Activated CD4-positive, alpha-beta T cell treated with anti-CD3 and anti-CD28 coated beads, Interleukin-2, amount 50 U/mL, for 16 hours (primary cell): ENCODE measurements at regions not wholly inside any gene's neighbourhood (a gene's known extent, or its start where the extent isn't known, plus 50 kb on each side); places are given as distances from the start of the nearest gene placed in this dataset.

ENCODE experiments used
- DNase-seq: peaks from one replicate; pipeline ENCODE4 v3.0.0-alpha.2; 2020

DNA sequence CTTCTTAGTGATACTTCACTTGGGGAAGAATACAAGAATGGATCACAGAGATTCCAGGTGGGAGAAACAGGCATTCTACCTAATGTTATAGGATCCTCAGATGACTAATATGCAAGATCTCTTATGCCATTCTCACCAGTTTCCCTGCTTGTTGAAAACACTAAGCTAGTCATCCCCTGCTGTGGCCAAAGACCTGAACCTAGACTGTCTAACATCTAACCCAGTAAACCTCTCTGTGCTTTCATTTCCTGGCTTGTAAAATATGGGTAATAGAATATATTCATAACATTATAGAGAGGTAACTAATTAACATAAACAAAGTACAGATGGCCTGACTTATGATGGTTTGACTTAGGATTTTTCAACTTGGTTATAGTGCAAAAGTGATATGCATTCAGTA, 776.3 kb downstream of the TUSC7 start:
- DNase-seq = no peak

DNA sequence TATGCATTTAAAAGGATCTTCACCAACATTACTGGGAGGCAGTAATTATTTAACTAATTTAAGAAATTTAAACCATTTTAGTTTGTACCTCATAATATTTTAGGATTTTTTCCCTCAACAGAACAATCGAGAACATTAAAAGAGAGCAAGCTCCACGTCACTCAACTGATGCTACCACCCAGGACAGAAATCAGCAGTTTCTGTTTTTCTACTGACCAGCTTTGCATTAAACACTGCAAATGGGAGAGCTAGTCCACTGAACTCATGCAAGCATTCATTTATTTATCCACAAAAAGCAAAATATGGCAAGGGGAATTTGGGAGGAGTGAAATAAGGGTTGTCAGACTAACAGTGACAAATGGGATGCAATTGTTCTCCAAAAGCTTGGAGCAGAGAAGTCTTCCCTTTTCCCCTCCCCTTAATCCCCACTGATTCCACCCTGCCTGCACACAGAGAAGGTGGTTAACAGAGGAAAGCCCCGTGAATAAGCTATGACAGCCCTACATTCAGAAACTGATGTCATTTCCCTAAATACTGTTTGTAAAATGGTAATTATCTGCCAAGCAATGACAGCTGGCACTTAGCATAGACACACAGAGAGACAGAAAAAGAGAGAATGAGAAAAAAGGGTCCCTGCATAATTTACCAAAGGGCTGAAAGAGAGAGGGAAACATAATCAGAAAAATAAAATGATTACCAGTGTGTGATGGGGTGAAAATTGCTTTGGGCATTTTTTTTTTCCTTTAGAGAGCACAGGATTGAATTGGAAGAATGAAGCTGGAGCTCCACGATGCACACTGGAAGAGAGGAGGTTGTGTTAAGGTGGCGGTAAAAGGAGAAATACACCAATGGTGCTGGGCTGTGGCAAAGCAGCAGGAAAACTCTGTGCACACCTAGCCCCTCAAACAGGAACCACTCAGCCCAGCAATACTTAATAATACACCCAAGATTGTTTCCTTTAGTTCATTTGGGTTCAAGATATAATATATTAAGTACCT, 777.4 kb downstream of the TUSC7 start:
- DNase-seq = no peak

DNA sequence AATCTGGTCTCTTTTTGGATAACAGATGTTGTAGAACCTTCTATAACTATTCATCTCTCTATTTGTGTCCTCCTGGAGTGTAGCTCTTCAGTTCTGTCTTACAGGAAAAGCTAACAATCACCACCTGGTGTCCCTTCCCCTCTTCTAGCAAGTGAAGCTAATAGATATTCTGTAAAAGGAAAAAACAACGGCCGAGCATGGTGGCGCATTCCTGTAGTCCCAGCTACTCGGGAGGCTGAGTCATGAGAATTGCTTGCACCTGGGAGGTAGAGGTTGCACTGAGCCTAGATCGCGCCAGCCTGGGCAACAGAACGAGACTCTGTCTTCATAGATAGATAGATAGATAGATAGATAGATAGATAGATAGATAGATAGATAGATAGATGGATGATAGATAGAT, 779.4 kb downstream of the TUSC7 start:
- DNase-seq = no peak

DNA sequence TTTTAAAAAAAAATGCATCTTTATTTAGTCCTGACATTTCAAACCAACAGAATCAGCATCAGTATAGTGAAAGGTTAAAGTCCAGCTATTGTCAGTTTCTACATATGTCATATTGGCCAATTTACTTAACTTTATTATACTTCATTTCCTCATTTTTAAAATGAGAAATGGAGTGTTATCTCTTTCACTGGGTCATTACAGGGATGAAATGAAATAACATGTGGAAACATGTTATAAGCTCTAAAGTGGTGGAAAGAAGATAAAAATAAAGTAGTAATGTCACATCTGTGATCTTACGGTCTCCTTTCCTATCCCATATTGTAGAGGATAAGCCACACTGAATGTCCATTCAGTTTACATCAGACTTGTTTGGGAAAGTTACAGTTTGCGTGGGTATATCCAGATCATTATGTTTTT, 780.1 kb downstream of the TUSC7 start:
- no peak for DNase-seq

DNA sequence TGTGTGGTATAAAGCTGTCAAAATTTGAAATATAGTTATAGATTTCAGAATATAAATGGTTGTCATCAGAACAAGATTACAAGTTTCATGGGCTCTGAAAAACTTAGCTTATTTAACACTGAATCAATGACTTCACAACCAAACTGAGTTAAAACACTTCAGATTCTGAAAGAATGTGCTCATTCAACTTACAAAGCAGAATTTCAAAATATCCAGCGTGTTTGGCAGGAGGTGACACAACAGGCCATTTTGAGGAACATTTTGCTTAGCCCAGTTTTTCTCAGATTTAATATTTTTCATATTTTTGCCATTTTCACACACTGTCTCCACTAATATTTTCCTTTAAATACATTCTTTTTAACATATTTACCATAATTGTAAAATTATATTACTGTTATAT, 781.1 kb downstream of the TUSC7 start:
- DNase-seq = no peak

DNA sequence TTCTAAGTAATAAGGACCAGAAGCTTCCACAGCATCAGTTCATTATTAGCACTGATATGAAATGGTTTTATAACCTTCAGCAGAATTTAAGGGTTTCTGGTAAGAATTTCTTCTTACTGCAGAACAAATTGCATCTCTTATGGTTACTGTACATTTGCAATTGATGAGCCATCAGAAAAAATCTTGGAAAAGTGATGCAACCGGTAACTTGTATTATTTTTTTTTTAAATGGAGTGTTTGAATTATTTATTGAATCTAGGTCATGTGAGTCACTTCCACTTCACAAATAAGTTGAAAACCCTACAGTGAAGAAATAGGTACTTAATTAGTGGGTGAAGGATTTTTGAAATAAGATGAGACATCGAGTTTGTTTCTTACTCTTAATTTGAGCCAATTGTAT, 786.0 kb downstream of the TUSC7 start:
- DNase-seq = no peak

DNA sequence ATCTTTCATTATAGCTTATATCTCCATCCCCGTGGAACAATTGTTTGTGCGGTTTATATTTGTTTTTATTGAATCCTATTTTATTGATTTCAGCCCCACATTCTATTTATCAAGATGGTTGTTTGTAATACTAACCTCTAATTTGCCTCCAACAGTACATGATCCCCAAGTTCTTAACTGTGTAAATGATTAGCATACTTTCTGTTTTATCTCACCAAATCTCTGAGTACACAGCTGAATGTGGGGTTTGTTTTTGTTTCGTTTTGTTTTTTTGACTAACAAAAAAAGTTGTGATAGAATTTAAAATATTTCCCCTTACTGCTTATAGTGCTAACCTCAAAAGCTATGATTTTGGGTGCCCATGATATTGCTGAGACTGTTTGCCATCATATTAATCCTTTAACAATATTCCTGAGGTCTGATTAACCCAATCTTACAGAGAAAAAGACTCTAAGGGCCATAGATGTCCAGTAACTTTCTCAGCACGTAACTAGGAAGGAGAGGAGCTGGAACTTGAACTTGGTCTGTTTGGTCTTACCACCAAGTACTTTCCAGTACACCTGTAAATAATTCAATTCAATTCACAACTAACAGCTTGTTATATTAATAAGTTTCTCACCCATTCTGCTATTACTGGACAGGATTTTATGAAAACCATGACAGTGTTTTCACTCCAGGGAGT, 789.8 kb downstream of the TUSC7 start:
- DNase-seq = no peak

DNA sequence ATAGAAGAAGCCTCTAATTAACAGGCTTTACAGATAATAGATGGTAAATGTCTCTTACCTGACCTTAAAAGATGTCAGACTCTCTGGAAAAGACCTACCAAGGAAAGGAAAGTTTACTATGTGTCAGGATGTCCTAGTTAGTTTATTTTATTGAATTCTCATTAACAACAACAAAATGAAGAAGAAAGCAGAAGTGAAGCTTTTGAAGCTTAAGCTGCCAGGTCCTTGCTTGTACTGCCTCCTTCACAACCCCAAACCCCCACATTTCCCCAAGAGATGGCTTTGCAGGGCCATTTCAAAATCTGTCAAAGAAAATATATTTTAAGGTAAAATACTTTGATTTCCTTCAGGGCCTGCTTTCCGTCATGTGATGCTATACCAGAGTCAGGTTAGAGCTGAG, 798.4 kb downstream of the TUSC7 start:
- no peak for DNase-seq

DNA sequence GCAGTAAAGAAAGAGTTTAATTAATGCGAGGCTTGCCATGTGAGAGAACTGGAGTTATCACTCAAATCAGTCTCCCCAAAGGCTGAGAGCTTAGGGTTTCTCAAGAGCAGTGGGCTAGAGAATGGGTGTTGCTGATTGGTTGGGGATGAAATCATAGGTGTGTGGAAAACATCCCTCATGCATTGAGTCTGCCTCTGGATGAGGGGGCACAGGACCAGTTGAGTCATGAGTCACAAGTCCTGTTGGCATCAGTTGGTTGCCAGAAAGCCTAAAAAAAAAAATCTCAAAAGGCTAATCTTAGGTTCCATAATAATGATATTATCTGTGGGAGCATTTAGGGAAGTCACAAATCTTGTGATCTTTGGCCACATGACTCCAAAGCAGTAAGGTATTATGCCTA, 800.3 kb downstream of the TUSC7 start:
- DNase-seq = no peak

DNA sequence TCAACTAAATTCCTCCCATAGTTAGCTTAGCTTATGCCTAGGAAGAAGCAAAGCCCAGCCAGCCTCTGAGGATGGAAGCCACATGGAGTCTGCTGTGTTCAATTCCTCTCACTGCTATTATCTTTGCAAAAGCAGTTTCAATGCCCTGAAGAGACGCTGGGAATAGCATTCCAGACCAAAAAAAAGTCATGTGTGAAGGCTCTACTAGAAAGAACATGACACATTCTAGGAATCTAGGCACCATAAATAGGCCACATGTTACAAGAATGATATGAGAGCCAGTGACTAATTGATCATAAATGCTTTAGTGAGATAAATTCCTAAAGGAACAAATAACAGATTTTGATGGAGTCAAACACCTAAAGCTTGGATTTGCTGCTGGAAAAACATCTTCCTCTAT, 800.8 kb downstream of the TUSC7 start:
- no peak for DNase-seq

DNA sequence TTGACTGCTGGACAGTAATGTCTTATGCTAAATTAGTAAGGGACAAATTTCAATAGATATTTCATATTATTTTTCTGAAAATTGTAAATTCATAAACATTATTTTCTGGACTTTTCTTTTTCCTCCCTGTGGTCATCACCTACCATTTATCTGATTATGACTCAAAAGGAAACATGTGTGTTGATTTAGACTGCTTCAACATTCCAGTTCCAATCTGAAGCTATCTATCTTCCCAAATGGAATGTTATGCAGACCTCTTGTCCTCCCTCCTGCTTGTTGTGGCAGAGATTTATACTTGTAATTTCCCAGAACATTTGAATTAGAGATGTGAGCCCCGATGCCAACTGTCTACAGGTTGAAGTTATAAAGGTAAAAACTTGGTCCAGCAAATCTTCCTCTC, 803.4 kb downstream of the TUSC7 start:
- DNase-seq = no peak

DNA sequence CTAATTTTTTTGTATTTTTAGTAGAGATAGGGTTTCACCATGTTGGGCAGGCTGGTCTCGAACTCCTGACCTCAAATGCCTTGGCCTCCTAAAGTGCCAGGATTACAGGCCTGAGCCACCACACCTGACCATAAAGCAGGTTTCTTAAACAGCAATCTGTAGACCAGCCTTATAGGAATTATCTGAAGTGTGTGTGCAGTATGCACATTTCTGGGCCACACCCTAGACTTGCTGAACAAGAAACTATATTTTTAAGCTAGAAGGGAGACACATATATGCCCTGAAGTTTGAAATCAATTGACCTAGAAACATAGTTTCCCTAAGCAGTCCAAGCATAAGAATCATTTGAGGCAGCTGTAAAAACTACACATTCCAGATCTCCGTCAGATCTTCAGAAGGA, 805.7 kb downstream of the TUSC7 start:
- no peak for DNase-seq

DNA sequence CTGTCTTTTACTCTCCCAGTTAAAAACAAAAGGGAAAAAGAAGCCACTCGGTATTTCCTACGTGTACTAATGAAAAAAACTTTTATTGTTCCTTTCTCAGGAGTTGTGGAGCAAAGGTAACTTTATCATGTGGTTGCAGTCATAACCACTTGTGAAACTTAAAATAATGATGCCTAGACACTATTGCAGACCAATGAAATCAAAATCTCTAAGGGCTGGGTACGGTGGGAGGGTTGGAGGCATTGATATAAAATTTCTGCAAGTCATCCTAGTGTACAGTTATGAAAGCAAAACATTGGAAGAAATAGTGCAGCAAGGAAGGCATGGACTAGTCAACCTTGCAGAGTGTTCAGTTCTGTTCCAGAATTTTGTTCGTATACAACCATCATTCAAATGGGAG, 808.8 kb downstream of the TUSC7 start:
- DNase-seq = no peak

DNA sequence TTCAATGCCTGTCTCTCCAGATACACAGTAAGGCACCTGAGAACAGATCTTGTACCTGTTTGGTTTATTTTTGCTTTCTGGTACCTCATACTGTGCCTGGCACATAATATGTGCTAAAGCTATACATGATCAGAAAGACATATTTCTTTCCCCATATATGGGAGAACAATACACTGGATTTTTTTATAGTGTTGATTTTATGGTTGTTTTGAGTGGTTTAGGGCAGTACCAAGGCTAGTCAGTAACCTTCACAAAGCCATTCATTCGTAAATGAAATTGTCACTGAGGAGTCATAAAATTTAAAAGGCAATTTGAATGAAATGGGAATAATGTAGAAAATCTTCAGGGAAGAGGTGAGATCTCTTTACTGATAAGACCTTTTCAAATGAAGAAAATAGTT, 810.2 kb downstream of the TUSC7 start:
- DNase-seq = no peak

DNA sequence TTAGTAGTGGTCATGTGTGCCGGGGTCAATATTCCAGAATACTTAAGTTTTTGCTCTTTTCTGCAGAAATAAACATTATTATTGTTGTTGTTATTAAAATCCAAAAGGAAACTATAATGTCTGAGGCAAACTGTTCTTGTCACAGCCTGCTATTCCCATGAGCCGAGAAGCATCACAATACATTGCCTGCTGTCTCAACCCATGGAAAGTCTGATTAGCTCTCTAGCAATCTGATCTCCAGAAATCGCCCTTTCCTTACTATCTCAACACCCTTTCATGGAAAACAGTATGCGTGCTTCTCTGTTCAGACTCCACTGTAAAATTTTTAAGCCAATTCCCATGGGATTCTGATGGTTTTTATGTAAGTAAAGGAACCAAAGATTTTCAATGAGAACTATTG, 811.0 kb downstream of the TUSC7 start:
- DNase-seq = no peak

DNA sequence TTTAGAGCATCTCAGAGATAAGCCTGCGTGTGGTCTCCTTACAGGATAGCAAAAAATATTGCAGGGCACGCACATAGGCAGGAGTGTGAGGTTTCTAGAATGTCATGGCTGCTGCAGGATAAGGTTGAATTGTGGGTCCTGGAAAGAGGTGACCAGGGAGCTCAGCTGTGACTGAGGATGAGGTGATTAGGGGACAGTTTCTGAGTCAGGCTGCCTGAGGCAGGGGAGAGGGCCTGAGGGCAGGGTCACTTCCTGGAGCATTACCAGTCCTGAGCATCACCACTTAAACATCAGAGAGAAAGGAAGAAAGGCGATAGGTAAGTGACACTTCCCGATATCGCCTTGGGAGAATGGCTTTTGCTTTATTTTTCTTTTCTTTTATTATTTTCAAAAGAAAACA, 813.8 kb downstream of the TUSC7 start:
- DNase-seq = no peak

DNA sequence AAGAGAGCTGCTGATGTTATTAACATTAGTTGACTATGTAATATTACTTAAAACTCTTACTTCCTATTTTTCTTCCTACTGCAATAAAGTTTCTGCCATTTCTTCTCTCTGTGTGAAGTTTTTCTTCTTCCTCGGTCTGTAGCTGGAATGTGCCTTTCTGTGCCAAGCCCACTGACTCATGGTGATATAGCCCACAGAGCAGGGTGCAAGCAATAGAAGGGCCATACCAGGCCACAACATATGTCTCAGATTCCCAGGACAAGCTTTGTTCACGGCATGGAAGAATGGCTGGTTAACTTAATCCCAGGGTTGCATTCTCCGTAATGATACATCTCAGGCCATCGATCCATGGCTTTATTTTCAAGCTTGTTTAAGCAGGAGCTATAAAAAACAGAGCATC, 815.3 kb downstream of the TUSC7 start:
- no peak for DNase-seq

DNA sequence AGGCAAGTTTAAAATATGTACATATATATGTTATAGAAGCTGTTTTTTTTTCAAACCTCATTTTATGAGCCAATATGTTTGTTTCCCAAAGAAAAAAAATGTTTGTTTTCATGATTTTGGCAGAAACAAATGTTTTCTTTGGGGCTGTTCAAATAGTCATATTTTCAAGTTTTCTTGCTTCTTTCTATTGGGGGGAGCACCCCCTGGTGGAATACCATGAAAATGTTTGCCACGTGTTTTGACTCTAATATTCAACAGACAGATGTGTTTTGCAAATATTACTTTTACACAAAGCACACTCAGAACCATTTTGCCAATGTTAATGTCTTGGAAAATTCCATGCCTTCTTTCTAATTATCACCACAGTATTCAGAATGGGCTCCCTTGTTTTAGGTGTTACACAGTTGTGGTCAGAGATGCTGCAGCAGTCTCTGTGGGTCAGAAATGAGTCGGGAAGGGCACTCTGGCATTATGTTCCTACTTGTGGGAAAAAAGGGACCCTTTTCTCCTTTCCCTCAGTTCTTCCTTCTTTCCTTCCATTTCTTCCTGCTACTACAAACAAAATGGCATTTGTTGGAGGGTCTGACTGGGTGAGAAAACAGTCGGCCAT, 817.0 kb downstream of the TUSC7 start:
- DNase-seq = no peak

DNA sequence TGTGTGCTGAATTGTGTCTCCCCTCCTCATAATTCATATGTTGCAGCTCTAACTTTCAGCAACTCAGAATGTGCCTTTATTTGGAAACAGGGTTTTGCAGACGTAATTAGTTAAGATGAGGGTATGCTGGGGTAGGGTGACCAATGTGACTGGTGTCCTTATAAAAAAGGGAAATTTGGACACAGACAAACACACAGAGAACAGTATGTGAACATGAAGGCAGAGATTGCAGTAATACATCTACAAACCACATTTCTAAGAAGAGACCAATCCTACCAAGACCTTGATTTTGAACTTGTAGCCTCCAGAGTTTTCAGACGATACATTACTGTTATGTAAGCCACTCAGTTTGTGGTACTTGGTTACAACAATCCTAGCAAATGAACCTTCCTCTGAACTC, 817.8 kb downstream of the TUSC7 start:
- DNase-seq = no peak

DNA sequence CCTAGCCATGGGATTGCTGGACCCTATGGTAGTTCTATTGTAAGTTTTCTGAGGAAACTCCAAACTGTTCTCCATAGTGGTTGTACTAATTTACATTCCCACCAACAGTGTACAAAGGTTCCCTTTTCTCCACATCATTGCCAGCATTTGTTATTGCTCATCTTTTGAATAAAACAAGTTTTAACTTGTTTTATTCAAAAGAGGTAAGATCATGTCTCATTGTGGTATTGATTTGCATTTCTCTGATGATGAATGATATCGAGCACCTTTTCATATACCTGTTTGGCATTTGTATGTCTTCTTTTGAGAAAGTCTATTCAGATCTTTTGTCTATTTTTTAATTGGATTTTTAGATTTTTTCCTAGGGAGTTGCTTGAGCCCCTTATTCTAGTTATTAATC, 819.1 kb downstream of the TUSC7 start:
- DNase-seq = no peak

DNA sequence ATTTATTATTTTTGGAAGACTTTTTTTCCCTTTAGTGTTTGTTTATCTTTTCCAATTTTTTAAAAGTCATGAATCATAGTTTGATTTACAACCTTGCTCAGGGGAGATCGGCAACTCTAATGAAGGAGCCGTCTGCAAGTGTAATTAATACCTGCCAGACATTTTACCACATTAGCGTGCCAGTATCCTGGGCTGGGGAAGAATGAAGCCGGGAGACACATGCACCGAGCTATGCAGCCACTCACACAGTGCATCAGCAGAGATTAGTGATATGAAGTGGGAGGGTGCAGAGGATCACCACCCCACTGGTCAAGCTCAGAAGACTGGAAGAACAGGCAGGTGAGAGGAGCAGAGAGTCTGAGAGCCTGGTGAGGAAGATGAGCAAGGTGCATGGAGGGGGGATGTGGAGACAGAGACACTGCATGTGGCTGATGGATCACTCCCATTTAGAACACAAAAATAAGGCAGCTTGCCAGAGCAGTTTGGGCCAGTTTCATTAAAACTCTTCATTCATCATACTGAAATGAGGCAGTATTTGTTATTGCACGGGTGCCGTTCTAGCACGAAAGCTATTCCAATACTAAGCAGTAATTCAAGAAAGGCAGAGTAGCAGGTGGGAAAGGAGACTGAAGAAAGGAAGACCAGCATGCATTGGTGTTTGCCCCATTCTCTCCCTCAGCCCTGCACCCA, 821.6 kb downstream of the TUSC7 start:
- DNase-seq = no peak

DNA sequence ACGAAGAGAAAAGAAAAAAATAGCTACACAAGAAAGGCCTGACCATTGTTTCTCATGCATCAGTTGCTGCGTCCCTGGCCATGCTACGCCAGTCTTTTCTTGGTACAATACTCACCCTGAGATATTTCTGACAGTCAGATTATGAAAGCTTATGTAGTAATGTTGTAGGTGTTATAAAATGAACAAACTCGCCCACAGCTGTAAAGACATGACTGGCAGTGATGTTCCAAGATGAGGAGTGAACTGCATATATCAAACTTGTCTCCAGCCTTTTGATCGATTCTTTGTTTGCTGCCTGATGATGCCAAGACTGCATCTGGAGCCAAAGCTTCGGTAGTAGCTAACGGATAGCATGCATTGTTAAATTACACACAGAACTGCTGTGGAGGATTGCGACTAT, 822.7 kb downstream of the TUSC7 start:
- no peak for DNase-seq

DNA sequence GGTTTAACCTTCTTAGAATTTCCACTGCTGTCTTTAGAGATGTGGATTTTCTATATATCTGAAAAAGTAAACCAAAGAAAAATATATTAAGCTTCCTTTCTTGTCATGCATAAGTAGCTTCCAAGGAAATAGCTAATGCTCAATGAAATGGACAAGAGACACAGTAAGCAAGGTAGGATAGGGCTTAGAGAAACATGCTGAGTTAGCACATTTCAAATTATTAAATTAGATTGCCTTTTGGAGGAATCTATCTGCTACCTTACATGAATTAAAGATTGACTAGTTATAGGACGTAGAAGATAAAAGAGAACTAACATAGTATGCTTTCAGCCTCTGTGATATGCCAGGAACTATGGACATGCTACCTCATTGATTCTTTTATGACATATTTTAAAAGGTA, 824.6 kb downstream of the TUSC7 start:
- no peak for DNase-seq
